AG09309 (cell line): ENCODE measurements at regions not wholly inside any gene's neighbourhood (a gene's known extent, or its start where the extent isn't known, plus 50 kb on each side); places are given as distances from the start of the nearest gene placed in this dataset.

Experiments
- DNase-seq: peaks from one replicate; pipeline ENCODE4 v3.0.0-alpha.2; 2010; ENCODE audit warnings: low read depth
- H3K4me3 ChIP-seq: 2 replicates; pipeline ENCODE4 v1.5.1; 2011; ENCODE audit warnings: mild to moderate bottlenecking, low read depth, low read length, moderate library complexity; ENCODE audit not compliant: control insufficient read depth
- TF ChIP-seq, protein P1 (sequence below): IDR thresholded peaks from 2 replicates; pipeline ENCODE4 v1.5.1; 2011; ENCODE audit warnings: mild to moderate bottlenecking, low read depth, low read length, inconsistent platforms; ENCODE audit not compliant: insufficient read depth, control insufficient read depth; ENCODE audit errors: missing control alignments

DNA sequence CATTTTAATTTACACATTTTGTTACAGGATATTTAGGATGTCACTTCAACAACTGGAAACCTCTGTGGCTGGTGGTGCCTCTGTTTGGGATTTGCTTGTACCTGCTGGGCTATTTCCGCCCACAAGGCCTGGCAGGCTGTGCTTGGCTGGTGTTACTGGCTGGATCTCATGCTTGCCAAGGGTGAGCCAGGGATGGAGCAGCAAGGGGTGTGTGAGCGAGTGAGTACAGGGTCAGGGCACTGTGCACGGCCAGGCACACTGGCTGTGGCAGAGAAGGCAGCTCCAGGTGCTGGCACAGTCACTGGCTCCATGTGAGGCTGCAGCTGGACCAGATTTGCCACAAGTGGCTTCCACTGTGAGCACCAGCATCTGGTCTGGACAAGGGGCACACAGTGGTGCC lies 1254.8 kb downstream of the SLITRK5 start:
- H3K4me3 ChIP-seq: no peak overlapping the region
- no peak for DNase-seq
- TF ChIP-seq, protein P1, sequence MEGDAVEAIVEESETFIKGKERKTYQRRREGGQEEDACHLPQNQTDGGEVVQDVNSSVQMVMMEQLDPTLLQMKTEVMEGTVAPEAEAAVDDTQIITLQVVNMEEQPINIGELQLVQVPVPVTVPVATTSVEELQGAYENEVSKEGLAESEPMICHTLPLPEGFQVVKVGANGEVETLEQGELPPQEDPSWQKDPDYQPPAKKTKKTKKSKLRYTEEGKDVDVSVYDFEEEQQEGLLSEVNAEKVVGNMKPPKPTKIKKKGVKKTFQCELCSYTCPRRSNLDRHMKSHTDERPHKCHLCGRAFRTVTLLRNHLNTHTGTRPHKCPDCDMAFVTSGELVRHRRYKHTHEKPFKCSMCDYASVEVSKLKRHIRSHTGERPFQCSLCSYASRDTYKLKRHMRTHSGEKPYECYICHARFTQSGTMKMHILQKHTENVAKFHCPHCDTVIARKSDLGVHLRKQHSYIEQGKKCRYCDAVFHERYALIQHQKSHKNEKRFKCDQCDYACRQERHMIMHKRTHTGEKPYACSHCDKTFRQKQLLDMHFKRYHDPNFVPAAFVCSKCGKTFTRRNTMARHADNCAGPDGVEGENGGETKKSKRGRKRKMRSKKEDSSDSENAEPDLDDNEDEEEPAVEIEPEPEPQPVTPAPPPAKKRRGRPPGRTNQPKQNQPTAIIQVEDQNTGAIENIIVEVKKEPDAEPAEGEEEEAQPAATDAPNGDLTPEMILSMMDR: no peak

DNA sequence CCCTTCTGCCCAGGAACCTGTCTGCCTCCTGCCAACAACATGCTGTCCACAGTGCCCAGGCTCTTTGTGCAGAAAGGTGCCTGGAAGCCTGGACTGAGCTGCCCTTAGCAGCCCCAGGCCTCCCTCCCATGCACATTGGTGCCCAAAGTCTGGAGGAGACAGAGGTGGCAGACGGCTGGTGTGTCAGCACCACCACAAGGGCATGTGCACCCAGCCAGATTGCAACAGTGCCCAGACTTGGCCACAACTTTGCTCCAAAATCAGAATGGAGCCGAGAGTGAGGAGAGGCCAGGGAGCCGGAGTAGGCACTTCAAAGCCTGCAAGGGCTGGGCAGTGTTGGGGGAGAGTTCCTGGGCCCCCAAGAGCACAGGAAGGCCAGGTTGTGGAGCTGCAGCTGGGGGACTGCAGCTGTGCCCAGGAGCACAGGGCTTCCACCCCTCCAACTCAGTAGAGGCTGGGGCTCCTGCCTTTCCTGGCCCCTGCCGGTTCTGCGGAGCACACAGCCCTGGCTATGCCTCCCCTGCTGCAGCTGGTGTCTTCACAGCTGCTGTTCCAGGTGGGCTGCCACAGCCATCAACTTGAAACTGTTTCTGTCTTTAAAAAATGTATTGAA lies 1255.8 kb downstream of the SLITRK5 start:
- H3K4me3 ChIP-seq: no peak overlapping the region
- TF ChIP-seq, protein P1: no peak
- DNase-seq: no peak

DNA sequence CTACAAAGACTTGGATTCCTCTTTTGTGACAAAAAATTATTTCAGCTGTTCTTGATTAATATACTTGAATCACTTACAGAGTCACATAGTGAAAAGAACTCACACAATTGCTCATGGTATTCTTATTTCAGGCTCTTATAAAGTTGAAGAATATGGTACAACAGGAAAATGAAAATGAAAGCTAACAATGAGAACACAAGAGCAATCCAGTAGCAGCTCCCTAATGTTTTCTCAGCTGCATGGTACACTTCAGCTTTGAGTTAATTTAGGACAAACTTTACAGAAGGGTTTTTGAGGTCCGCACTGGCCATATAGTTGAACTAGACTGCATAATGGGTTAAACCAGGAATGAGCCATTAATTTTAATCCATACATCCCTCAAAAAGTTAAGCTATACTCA lies 1261.8 kb downstream of the SLITRK5 start:
- H3K4me3 ChIP-seq: no peak overlapping the region
- TF ChIP-seq, protein P1: no peak
- no peak for DNase-seq

DNA sequence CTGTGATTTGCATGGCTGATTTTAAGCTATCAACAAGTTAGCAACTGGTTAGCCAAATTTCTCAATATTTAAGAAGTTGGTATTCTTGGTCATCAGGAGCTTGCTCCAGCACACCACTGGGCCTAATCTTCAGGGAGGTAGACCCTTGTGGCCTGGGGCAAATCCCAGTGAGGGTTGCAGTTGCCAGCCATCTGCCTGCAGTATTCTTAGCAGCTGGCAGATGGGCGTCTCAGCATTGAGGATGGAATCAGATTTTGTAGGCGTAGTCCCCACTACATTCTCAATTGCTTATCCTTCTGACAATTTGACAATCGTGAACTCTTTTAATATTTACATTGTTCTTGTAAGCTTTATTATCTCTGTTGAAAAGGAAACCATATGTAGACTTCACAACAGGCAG lies 1266.2 kb downstream of the SLITRK5 start:
- no peak overlapping the region for H3K4me3 ChIP-seq
- DNase-seq: no peak
- TF ChIP-seq, protein P1: no peak

DNA sequence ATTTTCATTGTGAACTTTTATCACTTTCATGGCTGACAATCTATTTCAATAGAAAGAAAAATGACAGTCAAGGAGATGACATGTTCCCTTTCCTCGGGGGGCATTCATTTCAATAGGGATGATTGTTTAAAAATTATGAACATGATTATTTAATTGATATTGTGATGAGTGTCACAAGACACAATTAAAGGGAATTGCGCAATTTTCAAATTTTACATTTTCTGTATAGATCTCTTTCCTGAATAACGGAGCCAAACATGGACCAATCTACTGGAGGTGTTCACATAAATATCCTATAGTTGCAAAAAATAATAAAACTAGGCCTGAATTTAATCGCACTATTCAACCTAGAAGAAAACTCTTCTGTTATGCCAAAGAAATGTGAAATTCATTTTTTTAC lies 1274.6 kb downstream of the SLITRK5 start:
- no peak overlapping the region for H3K4me3 ChIP-seq
- TF ChIP-seq, protein P1: no peak
- DNase-seq: no peak

DNA sequence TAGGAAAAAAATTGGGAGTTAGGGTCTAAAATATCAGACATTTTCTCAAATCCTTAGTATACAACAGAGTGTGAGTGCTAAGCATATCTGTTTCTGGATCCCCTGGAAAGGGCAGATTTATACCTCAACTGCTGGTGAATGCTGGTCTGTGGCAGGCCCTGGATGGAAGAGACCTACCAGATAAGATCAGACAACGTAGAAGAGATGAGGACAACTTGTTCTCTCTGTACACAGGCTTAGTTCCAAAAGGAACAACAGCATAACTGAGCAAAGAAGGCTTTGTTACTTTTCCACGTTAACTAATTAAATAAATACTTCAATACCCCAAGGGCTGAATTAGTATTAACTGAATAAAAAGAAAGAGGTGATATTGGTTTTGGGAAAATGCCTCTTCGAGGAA lies 1277.3 kb downstream of the SLITRK5 start:
- no peak overlapping the region for H3K4me3 ChIP-seq
- DNase-seq: no peak
- TF ChIP-seq, protein P1: no peak

DNA sequence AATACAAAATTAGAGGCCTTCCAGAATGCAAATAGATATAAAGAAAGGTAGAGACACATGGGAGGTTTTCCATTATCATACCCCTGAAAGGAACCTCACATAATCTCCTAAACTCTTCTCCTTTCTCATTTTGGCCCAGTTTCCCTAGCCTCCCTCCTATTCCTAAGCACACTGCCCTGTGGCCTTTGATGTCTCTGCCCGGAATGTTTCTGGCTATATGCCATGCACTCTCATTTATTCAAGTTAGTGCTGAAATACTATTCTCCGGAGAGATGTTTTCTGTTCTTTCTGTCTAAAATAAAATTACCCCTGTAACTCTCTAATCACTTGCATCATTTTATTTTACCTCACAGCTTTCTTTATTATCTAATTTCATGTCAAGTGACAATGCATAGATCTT lies 1287.7 kb downstream of the SLITRK5 start:
- TF ChIP-seq, protein P1: no peak
- H3K4me3 ChIP-seq: no peak overlapping the region
- DNase-seq: no peak
